ENCODE measurements at regions not wholly inside any gene's neighbourhood (a gene's known extent, or its start where the extent isn't known, plus 50 kb on each side); places are given as distances from the start of the nearest gene placed in this dataset.

- DNase-seq (peak in 1 of 3 donors; percentile 57), ATAC-seq (peak; percentile 51)
- no peaks in the 10 kb centered on the region for H3K36me3 ChIP-seq (ENCODE audit: low read depth)
- no peak overlapping the region for H3K4me3 ChIP-seq
- intact Hi-C loops (cut with DNase I, micrococcal nuclease): loop anchor here in 1 of 2 donors (2.0 kb wide), 1 partner anchor 405 kb away; no protein-coding TSS in a partner anchor
- H3K4me1 ChIP-seq (ENCODE audit: low read depth): no peaks in the 10 kb centered on the region
- TF ChIP-seq, protein P1, sequence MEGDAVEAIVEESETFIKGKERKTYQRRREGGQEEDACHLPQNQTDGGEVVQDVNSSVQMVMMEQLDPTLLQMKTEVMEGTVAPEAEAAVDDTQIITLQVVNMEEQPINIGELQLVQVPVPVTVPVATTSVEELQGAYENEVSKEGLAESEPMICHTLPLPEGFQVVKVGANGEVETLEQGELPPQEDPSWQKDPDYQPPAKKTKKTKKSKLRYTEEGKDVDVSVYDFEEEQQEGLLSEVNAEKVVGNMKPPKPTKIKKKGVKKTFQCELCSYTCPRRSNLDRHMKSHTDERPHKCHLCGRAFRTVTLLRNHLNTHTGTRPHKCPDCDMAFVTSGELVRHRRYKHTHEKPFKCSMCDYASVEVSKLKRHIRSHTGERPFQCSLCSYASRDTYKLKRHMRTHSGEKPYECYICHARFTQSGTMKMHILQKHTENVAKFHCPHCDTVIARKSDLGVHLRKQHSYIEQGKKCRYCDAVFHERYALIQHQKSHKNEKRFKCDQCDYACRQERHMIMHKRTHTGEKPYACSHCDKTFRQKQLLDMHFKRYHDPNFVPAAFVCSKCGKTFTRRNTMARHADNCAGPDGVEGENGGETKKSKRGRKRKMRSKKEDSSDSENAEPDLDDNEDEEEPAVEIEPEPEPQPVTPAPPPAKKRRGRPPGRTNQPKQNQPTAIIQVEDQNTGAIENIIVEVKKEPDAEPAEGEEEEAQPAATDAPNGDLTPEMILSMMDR (IDR thresholded peaks at IDR 0.05): peak; percentile 29
- H3K9me3 ChIP-seq: no peaks in the 10 kb centered on the region
Measured at GRCh38 chr10:107409522-107409921, 245.0 kb upstream of the SORCS1 start.

DNA sequence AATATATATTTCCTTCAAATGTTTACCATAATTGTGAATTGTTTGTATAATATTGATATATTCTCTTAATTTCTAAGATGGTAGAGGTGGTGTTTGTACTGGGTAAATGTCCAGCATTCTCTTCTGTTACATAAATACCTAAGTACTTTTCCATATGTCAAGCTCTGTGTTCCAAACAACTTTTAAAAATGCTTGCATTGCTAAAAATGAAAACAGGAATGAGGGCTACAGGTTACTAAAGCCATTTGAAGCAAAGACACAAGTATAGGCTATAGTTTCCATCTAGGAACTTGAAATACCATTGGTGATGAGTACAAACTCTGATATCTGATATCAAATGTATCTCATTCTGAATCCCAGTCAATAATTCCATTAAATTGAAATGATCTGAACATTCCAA, 233.6 kb upstream of the SORCS1 start:
- no peak for ATAC-seq
- Histone ChIP-seq H3K4me1 (ENCODE audit: low read depth) (no peaks in the 10 kb centered on the region), H3K9me3 (no peaks in the 10 kb centered on the region), H3K4me3 (no peak overlapping the region), H3K36me3 (ENCODE audit: low read depth) (no peaks in the 10 kb centered on the region)
- TF ChIP-seq, protein P1 (IDR thresholded peaks at IDR 0.05): no peak
- no peak for DNase-seq
- intact Hi-C loops (cut with DNase I, micrococcal nuclease): no loop called here

GRCh38 chr10:107391901-107392300, 227.4 kb upstream of the SORCS1 start:
- no peaks in the 10 kb centered on the region for H3K4me1 ChIP-seq (ENCODE audit: low read depth)
- no peak for ATAC-seq
- H3K9me3 ChIP-seq: no peaks in the 10 kb centered on the region
- DNase-seq: no peak
- TF ChIP-seq, protein P1 (IDR thresholded peaks at IDR 0.05): no peak
- intact Hi-C loops (cut with DNase I, micrococcal nuclease): no loop called here
- H3K4me3 ChIP-seq: no peak overlapping the region
- no peaks in the 10 kb centered on the region for H3K36me3 ChIP-seq (ENCODE audit: low read depth)

GRCh38 chr10:107390563-107390962, 226.1 kb upstream of the SORCS1 start:
- TF ChIP-seq, protein P1 (IDR thresholded peaks at IDR 0.05): no peak
- DNase-seq: no peak
- no peaks in the 10 kb centered on the region for H3K4me1 ChIP-seq (ENCODE audit: low read depth)
- H3K36me3 ChIP-seq (ENCODE audit: low read depth): no peaks in the 10 kb centered on the region
- no peak for ATAC-seq
- no peaks in the 10 kb centered on the region for H3K9me3 ChIP-seq
- intact Hi-C loops (cut with DNase I, micrococcal nuclease): no loop called here
- no peak overlapping the region for H3K4me3 ChIP-seq

DNA sequence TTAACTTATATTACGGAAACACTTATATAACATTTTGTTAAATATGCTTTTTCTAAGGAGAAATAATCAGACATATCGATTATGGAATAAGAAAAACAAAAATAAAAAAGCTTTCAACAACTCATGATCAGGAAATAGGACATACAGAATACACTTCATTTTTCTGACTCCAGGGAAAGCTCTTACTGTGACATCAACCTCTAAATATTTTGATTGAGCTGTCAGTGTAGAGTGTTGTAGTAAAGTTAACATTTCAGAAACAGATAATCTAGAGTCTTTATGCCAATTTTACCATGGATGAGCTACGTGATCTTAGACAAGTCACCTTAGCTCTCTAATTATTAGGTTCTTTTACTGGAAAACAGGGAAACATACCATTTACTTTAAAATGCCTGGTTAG, 218.9 kb upstream of the SORCS1 start:
- H3K4me1 ChIP-seq (ENCODE audit: low read depth): no peaks in the 10 kb centered on the region
- ATAC-seq (no peak), DNase-seq (no peak)
- TF ChIP-seq, protein P1 (IDR thresholded peaks at IDR 0.05): no peak
- no peaks in the 10 kb centered on the region for H3K36me3 ChIP-seq (ENCODE audit: low read depth)
- H3K9me3 ChIP-seq: no peaks in the 10 kb centered on the region
- no peak overlapping the region for H3K4me3 ChIP-seq
- intact Hi-C loops (cut with DNase I, micrococcal nuclease): no loop called here

- ATAC-seq (no peak), DNase-seq (no peak)
- TF ChIP-seq, protein P1 (IDR thresholded peaks at IDR 0.05): no peak
- Histone ChIP-seq H3K9me3 (no peaks in the 10 kb centered on the region), H3K4me1 (ENCODE audit: low read depth) (no peaks in the 10 kb centered on the region), H3K4me3 (no peak overlapping the region), H3K36me3 (ENCODE audit: low read depth) (no peaks in the 10 kb centered on the region)
- intact Hi-C loops (cut with DNase I, micrococcal nuclease): no loop called here
Measured at GRCh38 chr10:107379601-107380000, 215.1 kb upstream of the SORCS1 start.

All from mucosa of descending colon (tissue), 3 donors.